Adrenal gland (tissue), 5 donors: ENCODE measurements at regions not wholly inside any gene's neighbourhood (a gene's known extent, or its start where the extent isn't known, plus 50 kb on each side); places are given as distances from the start of the nearest gene placed in this dataset.

ENCODE experiments used
- CTCF ChIP-seq, 6 experiments: fragments of 450-650 bp in 4 of 6; fragments of 200-600 bp in 2 of 6; sonication (generic) in 1 of 6; IDR thresholded peaks; 1 replicate in 5 of 6; 2 replicates in 1 of 6; pipeline versions ENCODE4 v1.5.1 to v1.8.0; 2016 to 2021; ENCODE audit warnings: antibody characterized with exemption in 6 of 6, mild to moderate bottlenecking in 2 of 6, moderate library complexity in 1 of 6
- POLR2A ChIP-seq, 2 donors: fragments of 450-650 bp; IDR thresholded peaks; one replicate each; pipeline ENCODE4 v1.6.1; 2017; ENCODE audit warnings: antibody characterized with exemption in 2 of 2, mild to moderate bottlenecking in 2 of 2, moderate library complexity in 1 of 2
- donor health status: DM: no; HTN: no; CAD: no.

GRCh38 chr14:29390081-29390832, 537.4 kb downstream of the PRKD1 start:
- TF ChIP-seq CTCF (IDR thresholded peaks at IDR 0.05) (no peak), POLR2A (IDR thresholded peaks at IDR 0.05) (no peak)
